ENCODE measurements at regions not wholly inside any gene's neighbourhood (a gene's known extent, or its start where the extent isn't known, plus 50 kb on each side); places are given as distances from the start of the nearest gene placed in this dataset.
A peak's percentile ranks its signal among the peaks of the same experiment; 100 is the strongest.

- no peak for DNase-seq
Measured at GRCh38 chr14:76607510-76607909, 153.8 kb upstream of the VASH1 start.

- DNase-seq = no peak
Measured at GRCh38 chr14:76612654-76613053, 148.6 kb upstream of the VASH1 start.

GRCh38 chr14:76613616-76614015, 147.7 kb upstream of the VASH1 start:
- no peak for DNase-seq

GRCh38 chr14:76615331-76615730, 145.9 kb upstream of the VASH1 start:
- no peak for DNase-seq

GRCh38 chr14:76617440-76617839, 143.8 kb upstream of the VASH1 start:
- DNase-seq = no peak

GRCh38 chr14:76636602-76637001, 124.7 kb upstream of the VASH1 start:
- DNase-seq = no peak

GRCh38 chr14:76638841-76639240, 122.4 kb upstream of the VASH1 start:
- DNase-seq = no peak

- no peak for DNase-seq
Measured at GRCh38 chr14:76639606-76640229, 121.5 kb upstream of the VASH1 start.

GRCh38 chr14:76640923-76641395, 120.3 kb upstream of the VASH1 start:
- DNase-seq = no peak

- no peak for DNase-seq
Measured at GRCh38 chr14:76641541-76641940, 119.7 kb upstream of the VASH1 start.

GRCh38 chr14:76643887-76644286, 117.4 kb upstream of the VASH1 start:
- DNase-seq = no peak

GRCh38 chr14:76644855-76645518, 116.3 kb upstream of the VASH1 start:
- DNase-seq = peak; percentile 53

- no peak for DNase-seq
Measured at GRCh38 chr14:76647697-76648298, 113.5 kb upstream of the VASH1 start.

- no peak for DNase-seq
Measured at GRCh38 chr14:76651410-76652055, 109.7 kb upstream of the VASH1 start.

GRCh38 chr14:76653875-76654572, 107.2 kb upstream of the VASH1 start:
- no peak for DNase-seq

- no peak for DNase-seq
Measured at GRCh38 chr14:76654573-76655108, 106.6 kb upstream of the VASH1 start.

- no peak for DNase-seq
Measured at GRCh38 chr14:76655331-76655730, 105.9 kb upstream of the VASH1 start.

- no peak for DNase-seq
Measured at GRCh38 chr14:76656592-76656991, 104.7 kb upstream of the VASH1 start.

GRCh38 chr14:76657404-76657803, 103.9 kb upstream of the VASH1 start:
- no peak for DNase-seq

- DNase-seq = no peak
Measured at GRCh38 chr14:76657846-76658245, 103.4 kb upstream of the VASH1 start.

- no peak for DNase-seq
Measured at GRCh38 chr14:76662580-76662979, 98.7 kb upstream of the VASH1 start.

GRCh38 chr14:76664790-76665189, 96.5 kb upstream of the VASH1 start:
- no peak for DNase-seq

- no peak for DNase-seq
Measured at GRCh38 chr14:76666746-76667145, 94.5 kb upstream of the VASH1 start.

All from activated CD8-positive, alpha-beta memory T cell treated with anti-CD3 and anti-CD28 coated beads, Interleukin-2, amount 50 U/mL, for 48 hours (primary cell).